GM10266 (cell line): ENCODE measurements at regions not wholly inside any gene's neighbourhood (a gene's known extent, or its start where the extent isn't known, plus 50 kb on each side); places are given as distances from the start of the nearest gene placed in this dataset.
"Not testable (repeated sequence)": the region's sequence is repeated elsewhere in the genome, so short reads cannot be mapped to it uniquely, and the experiment has no call there.

ENCODE experiments used
- DNase-seq: peaks from one replicate; pipeline ENCODE4 v3.0.0; 2012; ENCODE audit errors: extremely low spot score
- CTCF ChIP-seq: IDR thresholded peaks from 2 replicates; pipeline ENCODE4 v1.5.1; 2012; ENCODE audit warnings: mild to moderate bottlenecking, low read depth; ENCODE audit not compliant: control insufficient read depth, insufficient read depth; ENCODE audit errors: missing control alignments

- DNase-seq = no peak
- TF ChIP-seq CTCF = no peak
Measured at GRCh38 chr1:103447471-103447870, 78.0 kb upstream of the RNPC3 start.

- TF ChIP-seq CTCF = no peak
- no peak for DNase-seq
Measured at GRCh38 chr1:103441342-103441741, 84.2 kb upstream of the RNPC3 start.

- not testable (repeated sequence) for DNase-seq
Measured at GRCh38 chr1:103436568-103437100, 88.9 kb upstream of the RNPC3 start.

GRCh38 chr1:103435443-103435842 lies 90.1 kb upstream of the RNPC3 start:
- TF ChIP-seq CTCF = no peak

GRCh38 chr1:103424650-103425049 lies 100.8 kb upstream of the RNPC3 start:
- DNase-seq = no peak
- TF ChIP-seq CTCF = no peak

More at GRCh38 chr1:103435443-103435842, 90.1 kb upstream of the RNPC3 start:
- DNase-seq = no peak

- DNase-seq = no peak
- no peak for TF ChIP-seq CTCF
Measured at GRCh38 chr1:103416681-103417286, 108.7 kb upstream of the RNPC3 start.

GRCh38 chr1:103387898-103388297 lies 137.6 kb upstream of the RNPC3 start:
- TF ChIP-seq CTCF = no peak
- DNase-seq = no peak

GRCh38 chr1:103373991-103374390 lies 151.5 kb upstream of the RNPC3 start:
- no peak for TF ChIP-seq CTCF
- DNase-seq = no peak
